ENCODE measurements at regions not wholly inside any gene's neighbourhood (a gene's known extent, or its start where the extent isn't known, plus 50 kb on each side); places are given as distances from the start of the nearest gene placed in this dataset.

DNA sequence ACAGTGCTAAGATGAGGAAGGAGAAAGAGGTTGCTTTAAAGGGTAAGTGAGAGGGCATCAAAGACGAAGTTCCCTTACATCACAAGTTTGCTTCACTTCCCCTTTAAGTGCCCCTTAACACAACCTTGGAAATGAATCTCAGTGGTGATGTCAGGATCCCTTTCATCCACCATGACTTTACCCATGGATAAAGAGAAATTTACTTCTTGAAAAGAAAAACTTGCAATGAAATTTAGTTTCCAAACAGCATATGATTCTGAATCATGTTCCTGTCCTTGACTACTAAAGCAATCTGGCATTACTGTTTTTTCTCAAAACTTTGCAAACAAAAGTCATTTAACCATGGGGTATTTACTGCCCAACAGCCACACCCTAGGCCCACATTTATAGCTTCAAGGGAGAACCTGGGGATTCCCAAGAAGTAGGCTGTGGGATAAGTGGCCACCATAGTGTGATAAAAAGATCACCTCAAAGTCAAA is 135.9 kb downstream of the ITGB8 start:
- Histone ChIP-seq H3K4me3 (ENCODE audit: low read depth, low read length) (no peak overlapping the region), H3K9me3 (ENCODE audit: severe bottlenecking) (no peaks in the 10 kb centered on the region), H3K27me3 (ENCODE audit: insufficient read depth, low read depth, severe bottlenecking) (no peaks in the 10 kb centered on the region), H3K27ac (no peak overlapping the region), H3K36me3 (no peaks in the 10 kb centered on the region)
- TF ChIP-seq, protein P1, sequence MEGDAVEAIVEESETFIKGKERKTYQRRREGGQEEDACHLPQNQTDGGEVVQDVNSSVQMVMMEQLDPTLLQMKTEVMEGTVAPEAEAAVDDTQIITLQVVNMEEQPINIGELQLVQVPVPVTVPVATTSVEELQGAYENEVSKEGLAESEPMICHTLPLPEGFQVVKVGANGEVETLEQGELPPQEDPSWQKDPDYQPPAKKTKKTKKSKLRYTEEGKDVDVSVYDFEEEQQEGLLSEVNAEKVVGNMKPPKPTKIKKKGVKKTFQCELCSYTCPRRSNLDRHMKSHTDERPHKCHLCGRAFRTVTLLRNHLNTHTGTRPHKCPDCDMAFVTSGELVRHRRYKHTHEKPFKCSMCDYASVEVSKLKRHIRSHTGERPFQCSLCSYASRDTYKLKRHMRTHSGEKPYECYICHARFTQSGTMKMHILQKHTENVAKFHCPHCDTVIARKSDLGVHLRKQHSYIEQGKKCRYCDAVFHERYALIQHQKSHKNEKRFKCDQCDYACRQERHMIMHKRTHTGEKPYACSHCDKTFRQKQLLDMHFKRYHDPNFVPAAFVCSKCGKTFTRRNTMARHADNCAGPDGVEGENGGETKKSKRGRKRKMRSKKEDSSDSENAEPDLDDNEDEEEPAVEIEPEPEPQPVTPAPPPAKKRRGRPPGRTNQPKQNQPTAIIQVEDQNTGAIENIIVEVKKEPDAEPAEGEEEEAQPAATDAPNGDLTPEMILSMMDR (IDR thresholded peaks at IDR 0.05; ENCODE audit: low read depth, low read length): no peak
- no peak for DNase-seq

DNA sequence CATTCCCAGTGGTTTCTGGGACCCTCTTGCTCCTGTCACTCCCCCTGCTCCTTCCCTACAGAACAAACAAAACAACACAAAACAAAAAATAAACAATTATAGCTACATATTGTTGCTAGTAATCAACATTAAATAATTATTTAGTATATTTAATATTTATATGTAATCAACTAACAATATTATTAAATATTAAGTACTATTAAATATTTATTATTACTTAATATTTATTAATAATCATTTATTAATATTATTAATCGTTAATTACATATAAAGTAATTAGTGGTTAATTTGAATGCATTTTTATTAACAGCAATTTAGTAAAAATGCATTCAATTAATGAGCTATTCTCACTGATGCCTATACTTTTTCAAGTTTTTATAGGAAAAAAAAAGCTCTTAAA is 139.4 kb downstream of the ITGB8 start:
- H3K36me3 ChIP-seq: no peaks in the 10 kb centered on the region
- TF ChIP-seq, protein P1 (IDR thresholded peaks at IDR 0.05; ENCODE audit: low read depth, low read length): no peak
- no peaks in the 10 kb centered on the region for H3K27me3 ChIP-seq (ENCODE audit: insufficient read depth, low read depth, severe bottlenecking)
- H3K9me3 ChIP-seq (ENCODE audit: severe bottlenecking): no peaks in the 10 kb centered on the region
- no peak overlapping the region for H3K27ac ChIP-seq
- no peak for DNase-seq
- no peak overlapping the region for H3K4me3 ChIP-seq (ENCODE audit: low read depth, low read length)

DNA sequence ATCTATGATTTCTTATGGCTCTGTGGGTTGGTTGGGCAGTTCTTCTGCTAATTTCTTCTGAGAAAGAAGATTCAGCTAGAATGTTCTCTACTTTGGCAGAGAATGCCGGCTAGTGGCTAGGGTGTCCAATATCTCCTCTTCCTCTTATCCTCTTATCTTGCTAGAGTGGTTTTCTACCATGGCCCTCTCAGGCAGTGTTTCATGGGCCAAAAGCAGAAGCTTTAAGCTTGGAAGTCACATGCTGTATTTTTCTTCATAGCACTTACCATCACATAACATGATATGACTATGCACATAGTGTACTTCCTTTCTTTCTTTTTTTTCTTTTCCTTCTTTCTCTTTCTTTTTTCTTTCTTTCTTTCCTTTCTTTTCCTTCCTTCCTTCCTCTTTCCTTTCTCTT is 140.0 kb downstream of the ITGB8 start:
- Histone ChIP-seq H3K4me3 (ENCODE audit: low read depth, low read length) (no peak overlapping the region), H3K9me3 (ENCODE audit: severe bottlenecking) (no peaks in the 10 kb centered on the region), H3K27ac (no peak overlapping the region), H3K27me3 (ENCODE audit: insufficient read depth, low read depth, severe bottlenecking) (no peaks in the 10 kb centered on the region), H3K36me3 (no peaks in the 10 kb centered on the region)
- no peak for DNase-seq
- TF ChIP-seq, protein P1 (IDR thresholded peaks at IDR 0.05; ENCODE audit: low read depth, low read length): no peak

DNA sequence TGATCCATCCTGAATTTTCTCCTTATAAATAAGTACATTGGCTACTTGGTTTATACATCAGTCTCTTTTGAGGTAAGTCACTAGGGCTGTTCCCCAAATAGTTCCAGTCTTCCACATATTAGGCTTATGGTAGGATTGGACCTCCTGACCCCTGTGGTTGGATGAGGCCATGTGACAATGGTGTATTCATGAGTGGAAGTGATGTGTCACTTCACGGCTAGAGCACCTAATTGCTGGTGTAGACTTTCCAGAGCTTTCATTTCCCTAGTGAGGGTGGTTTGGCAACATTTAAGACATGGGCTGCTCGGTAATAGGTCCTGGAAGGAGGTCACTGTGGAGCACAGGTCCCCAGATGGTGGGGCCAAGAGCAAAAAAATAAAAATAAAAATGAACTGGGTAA is 141.2 kb upstream of the ABCB5 start:
- H3K27ac ChIP-seq: no peak overlapping the region
- H3K9me3 ChIP-seq (ENCODE audit: severe bottlenecking): no peaks in the 10 kb centered on the region
- DNase-seq: no peak
- H3K4me3 ChIP-seq (ENCODE audit: low read depth, low read length): no peak overlapping the region
- TF ChIP-seq, protein P1 (IDR thresholded peaks at IDR 0.05; ENCODE audit: low read depth, low read length): no peak
- H3K36me3 ChIP-seq: no peaks in the 10 kb centered on the region
- H3K27me3 ChIP-seq (ENCODE audit: insufficient read depth, low read depth, severe bottlenecking): no peaks in the 10 kb centered on the region

DNA sequence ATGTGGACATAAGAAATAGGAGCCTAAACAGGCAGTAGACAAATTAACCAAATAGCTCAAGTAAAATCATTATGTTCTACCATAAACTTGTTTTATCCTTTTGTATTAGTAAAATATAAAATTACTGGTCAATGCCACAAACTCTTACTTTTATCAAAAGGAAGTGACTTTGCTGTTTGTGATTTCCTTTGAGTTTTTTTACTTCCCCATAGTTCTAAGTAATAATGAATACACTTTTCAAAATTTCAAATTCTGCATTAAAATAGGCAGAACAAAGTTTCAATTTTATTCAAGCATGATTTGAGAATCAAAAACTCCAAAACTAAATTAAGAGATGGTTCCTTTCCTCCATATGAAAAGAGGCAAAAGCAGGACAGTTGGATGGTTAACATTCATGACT is 139.7 kb upstream of the ABCB5 start:
- H3K27ac ChIP-seq: no peak overlapping the region

DNA sequence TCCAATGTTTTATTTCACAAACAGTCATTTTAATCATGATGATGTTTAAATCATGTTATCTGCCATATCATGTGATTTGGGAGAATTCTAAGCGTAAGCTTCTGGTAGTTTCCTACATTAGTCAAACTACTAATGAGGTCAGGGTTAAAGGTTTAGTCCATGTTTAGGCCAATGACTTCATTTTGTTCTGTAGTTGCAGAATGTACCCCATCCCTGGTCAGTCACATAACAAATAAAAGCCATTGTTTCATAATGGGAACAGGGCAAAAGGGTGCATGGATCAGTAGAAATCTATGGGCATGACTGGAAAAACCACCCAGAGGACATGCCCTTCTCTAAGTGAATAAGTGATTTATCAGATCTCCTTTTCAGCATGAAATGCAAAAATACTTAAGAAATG is 138.4 kb upstream of the ABCB5 start:
- Histone ChIP-seq H3K4me3 (ENCODE audit: low read depth, low read length) (no peak overlapping the region), H3K27me3 (ENCODE audit: insufficient read depth, low read depth, severe bottlenecking) (no peaks in the 10 kb centered on the region), H3K9me3 (ENCODE audit: severe bottlenecking) (no peaks in the 10 kb centered on the region), H3K27ac (no peak overlapping the region), H3K36me3 (no peaks in the 10 kb centered on the region)
- DNase-seq: no peak
- TF ChIP-seq, protein P1 (IDR thresholded peaks at IDR 0.05; ENCODE audit: low read depth, low read length): no peak

More for the DNA sequence above, 139.7 kb upstream of the ABCB5 start:
- DNase-seq: no peak
- H3K36me3 ChIP-seq: no peaks in the 10 kb centered on the region
- TF ChIP-seq, protein P1 (IDR thresholded peaks at IDR 0.05; ENCODE audit: low read depth, low read length): no peak
- H3K27me3 ChIP-seq (ENCODE audit: insufficient read depth, low read depth, severe bottlenecking): no peaks in the 10 kb centered on the region
- no peak overlapping the region for H3K4me3 ChIP-seq (ENCODE audit: low read depth, low read length)
- H3K9me3 ChIP-seq (ENCODE audit: severe bottlenecking): no peaks in the 10 kb centered on the region
